Stimulated activated CD4-positive, alpha-beta T cell treated with anti-CD3 and anti-CD28 coated beads, Interleukin-4, amount 100 ng/mL, for 48 hours (primary cell): ENCODE measurements at regions not wholly inside any gene's neighbourhood (a gene's known extent, or its start where the extent isn't known, plus 50 kb on each side); places are given as distances from the start of the nearest gene placed in this dataset.
"Not testable (repeated sequence)": the region's sequence is repeated elsewhere in the genome, so short reads cannot be mapped to it uniquely, and the experiment has no call there.

ENCODE experiments used
- DNase-seq, 2 donors: peaks; one replicate each; pipeline ENCODE4 v3.0.0-alpha.2; 2020; ENCODE audit warnings: low read depth in 2 of 2

GRCh38 chr5:34188001-34188822 is 145.2 kb upstream of the C1QTNF3 start:
- peak; percentile 63 to 74 for DNase-seq

- not testable (repeated sequence) for DNase-seq
These were observed 146.2 kb upstream of the C1QTNF3 start for GRCh38 chr5:34189246-34189645.

GRCh38 chr5:34189752-34190411 is 146.9 kb upstream of the C1QTNF3 start:
- DNase-seq = not testable (repeated sequence)

- not testable (repeated sequence) for DNase-seq
These were observed 147.5 kb upstream of the C1QTNF3 start for GRCh38 chr5:34190466-34190865.

GRCh38 chr5:34191279-34191744 is 148.3 kb upstream of the C1QTNF3 start:
- not testable (repeated sequence) for DNase-seq

- DNase-seq = not testable (repeated sequence)
These were observed 149.3 kb upstream of the C1QTNF3 start for GRCh38 chr5:34192064-34192922.

- not testable (repeated sequence) for DNase-seq
These were observed 149.9 kb upstream of the C1QTNF3 start for GRCh38 chr5:34192923-34193262.

GRCh38 chr5:34193297-34193696 is 150.3 kb upstream of the C1QTNF3 start:
- not testable (repeated sequence) for DNase-seq

- not testable (repeated sequence) for DNase-seq
These were observed 150.8 kb upstream of the C1QTNF3 start for GRCh38 chr5:34193804-34194203.

GRCh38 chr5:34196091-34196490 is 153.1 kb upstream of the C1QTNF3 start:
- not testable (repeated sequence) for DNase-seq

- not testable (repeated sequence) for DNase-seq
These were observed 162.3 kb upstream of the C1QTNF3 start for GRCh38 chr5:34205347-34205746.

GRCh38 chr5:34217386-34217785 is 174.4 kb upstream of the C1QTNF3 start:
- not testable (repeated sequence) for DNase-seq

- DNase-seq = not testable (repeated sequence)
These were observed 178.5 kb upstream of the C1QTNF3 start for GRCh38 chr5:34221329-34222073.

- not testable (repeated sequence) for DNase-seq
These were observed 180.1 kb upstream of the C1QTNF3 start for GRCh38 chr5:34223158-34223557.

GRCh38 chr5:34230402-34230801 is 187.4 kb upstream of the C1QTNF3 start:
- not testable (repeated sequence) for DNase-seq

GRCh38 chr5:34243802-34244201 is 200.8 kb upstream of the C1QTNF3 start:
- DNase-seq = not testable (repeated sequence)

GRCh38 chr5:34244281-34245031 is 201.4 kb upstream of the C1QTNF3 start:
- peak; percentile 61 to 70 for DNase-seq

- not testable (repeated sequence) for DNase-seq
These were observed 202.0 kb upstream of the C1QTNF3 start for GRCh38 chr5:34245032-34245394.

- not testable (repeated sequence) for DNase-seq
These were observed 202.8 kb upstream of the C1QTNF3 start for GRCh38 chr5:34245813-34246212.

GRCh38 chr5:34258598-34258997 is 215.6 kb upstream of the C1QTNF3 start:
- not testable (repeated sequence) for DNase-seq
